AG10803 (cell line): ENCODE measurements at regions not wholly inside any gene's neighbourhood (a gene's known extent, or its start where the extent isn't known, plus 50 kb on each side); places are given as distances from the start of the nearest gene placed in this dataset.

Experiments
- DNase-seq: peaks from one replicate; pipeline ENCODE4 v3.0.0; 2010; ENCODE audit warnings: low read depth
- H3K4me3 ChIP-seq: 2 replicates; pipeline ENCODE4 v1.5.1; 2011; ENCODE audit warnings: mild to moderate bottlenecking, low read length, control low read depth
- CTCF ChIP-seq: conservative IDR thresholded peaks from 2 replicates; pipeline ENCODE4 v1.5.1; 2011; ENCODE audit warnings: mild to moderate bottlenecking, low read length, control low read depth, inconsistent platforms

GRCh38 chr15:97490429-97490828 lies 470.1 kb upstream of the ARRDC4 start:
- H3K4me3 ChIP-seq: no peak overlapping the region
- no peak for DNase-seq
- TF ChIP-seq CTCF: no peak

- no peak overlapping the region for H3K4me3 ChIP-seq
- no peak for DNase-seq
- TF ChIP-seq CTCF: no peak
These were observed 459.2 kb upstream of the ARRDC4 start for GRCh38 chr15:97501291-97501690.

- TF ChIP-seq CTCF: no peak
- no peak overlapping the region for H3K4me3 ChIP-seq
- DNase-seq: no peak
These were observed 458.5 kb upstream of the ARRDC4 start for GRCh38 chr15:97502038-97502437.

GRCh38 chr15:97504031-97504792 lies 456.3 kb upstream of the ARRDC4 start:
- DNase-seq: no peak
- no peak for TF ChIP-seq CTCF
- H3K4me3 ChIP-seq: no peak overlapping the region

- H3K4me3 ChIP-seq: no peak overlapping the region
- DNase-seq: no peak
- TF ChIP-seq CTCF: no peak
These were observed 442.8 kb upstream of the ARRDC4 start for GRCh38 chr15:97517737-97518136.

- DNase-seq: no peak
- TF ChIP-seq CTCF: no peak
- H3K4me3 ChIP-seq: no peak overlapping the region
These were observed 439.8 kb upstream of the ARRDC4 start for GRCh38 chr15:97520689-97521088.

- DNase-seq: no peak
- no peak overlapping the region for H3K4me3 ChIP-seq
- TF ChIP-seq CTCF: no peak
These were observed 438.9 kb upstream of the ARRDC4 start for GRCh38 chr15:97521381-97522285.
